Mesenchymal stem cell (in vitro differentiated cells and primary cell): ENCODE measurements at regions not wholly inside any gene's neighbourhood (a gene's known extent, or its start where the extent isn't known, plus 50 kb on each side); places are given as distances from the start of the nearest gene placed in this dataset.

Experiments
- DNase-seq: peaks from one replicate; pipeline ENCODE4 v3.0.0-alpha.2; 2013
- H2AFZ ChIP-seq: one replicate; pipeline ENCODE4 v1.6.1; 2013; ENCODE audit warnings: low read depth, mild to moderate bottlenecking, control low read depth, inconsistent platforms, low read length, moderate library complexity
- H2AK5ac ChIP-seq: 2 replicates; pipeline ENCODE4 v1.6.1; 2013; ENCODE audit warnings: low read length, moderate library complexity, mild to moderate bottlenecking, inconsistent platforms; ENCODE audit not compliant: severe bottlenecking
- H2BK120ac ChIP-seq: one replicate; pipeline ENCODE4 v1.6.1; 2013; ENCODE audit warnings: low read depth, mild to moderate bottlenecking, inconsistent platforms, low read length, moderate library complexity
- H2BK12ac ChIP-seq, 2 experiments: one replicate each; pipeline ENCODE4 v1.6.1; 2013; ENCODE audit warnings: inconsistent platforms in 2 of 2, low read length in 2 of 2, mild to moderate bottlenecking in 2 of 2, moderate library complexity in 2 of 2, control low read depth in 1 of 2
- H2BK15ac ChIP-seq: one replicate; pipeline ENCODE4 v1.6.1; 2013; ENCODE audit warnings: mild to moderate bottlenecking, low read depth, inconsistent platforms; ENCODE audit not compliant: poor library complexity, severe bottlenecking
- H2BK5ac ChIP-seq: 2 replicates; pipeline ENCODE4 v1.6.1; 2013; ENCODE audit warnings: low read depth, mild to moderate bottlenecking, low read length, control low read depth, inconsistent platforms; ENCODE audit not compliant: poor library complexity, severe bottlenecking
- H3K14ac ChIP-seq, 2 experiments: one replicate each; pipeline ENCODE4 v1.6.1; 2013; ENCODE audit warnings: inconsistent platforms in 2 of 2, low read length in 2 of 2, control low read depth in 1 of 2, mild to moderate bottlenecking in 1 of 2, moderate library complexity in 1 of 2
- H3K18ac ChIP-seq, 2 experiments: one replicate each; pipeline ENCODE4 v1.6.1; 2013; ENCODE audit warnings: inconsistent platforms in 2 of 2, low read length in 2 of 2, control low read depth in 1 of 2, low read depth in 1 of 2, mild to moderate bottlenecking in 1 of 2
- H3K23ac ChIP-seq, 2 experiments: one replicate each; pipeline ENCODE4 v1.6.1; 2013; ENCODE audit warnings: inconsistent platforms in 2 of 2, low read length in 2 of 2, mild to moderate bottlenecking in 2 of 2, moderate library complexity in 2 of 2, control low read depth in 1 of 2
- H3K27ac ChIP-seq: 2 replicates; pipeline ENCODE4 v1.5.1; 2013; ENCODE audit warnings: mild to moderate bottlenecking, moderate library complexity, low read length, control low read depth, inconsistent platforms; ENCODE audit not compliant: poor library complexity, severe bottlenecking
- H3K27me3 ChIP-seq, 2 experiments: 2 replicates each; pipeline versions ENCODE4 v1.6.1 to v1.7.0; 2013; ENCODE audit warnings: low read length in 2 of 2, mild to moderate bottlenecking in 2 of 2, moderate library complexity in 2 of 2, control low read depth in 1 of 2, inconsistent platforms in 1 of 2; ENCODE audit not compliant: control insufficient read depth in 1 of 2, insufficient read depth in 1 of 2
- H3K36me3 ChIP-seq, 2 experiments: 2 replicates each; pipeline versions ENCODE4 v1.6.1 to v1.7.0; 2013; ENCODE audit warnings: low read length in 2 of 2, control low read depth in 1 of 2, inconsistent platforms in 1 of 2, low read depth in 1 of 2, mild to moderate bottlenecking in 1 of 2; ENCODE audit not compliant: insufficient read depth in 2 of 2, control insufficient read depth in 1 of 2
- H3K4ac ChIP-seq, 2 experiments: one replicate each; pipeline ENCODE4 v1.6.1; 2013; ENCODE audit warnings: inconsistent platforms in 2 of 2, low read length in 2 of 2, mild to moderate bottlenecking in 2 of 2, moderate library complexity in 2 of 2, control low read depth in 1 of 2, low read depth in 1 of 2
- H3K4me1 ChIP-seq: 2 replicates; pipeline ENCODE4 v1.6.1; 2013; ENCODE audit warnings: low read depth, low read length, control low read depth; ENCODE audit not compliant: control insufficient read depth, insufficient read depth
- H3K4me2 ChIP-seq: 2 replicates; pipeline ENCODE4 v1.6.1; 2013; ENCODE audit warnings: low read length, mild to moderate bottlenecking, inconsistent platforms; ENCODE audit not compliant: poor library complexity, severe bottlenecking
- H3K4me3 ChIP-seq, 2 experiments: 2 replicates each; pipeline versions ENCODE4 v1.5.1 to v1.7.0; 2013; ENCODE audit warnings: low read length in 2 of 2, mild to moderate bottlenecking in 2 of 2, control low read depth in 1 of 2, low read depth in 1 of 2; ENCODE audit not compliant: insufficient read depth in 1 of 2
- H3K79me1 ChIP-seq: replicated peaks from 2 replicates; pipeline ENCODE4 v1.6.1; 2013; ENCODE audit warnings: mild to moderate bottlenecking, control low read depth, low read length, inconsistent platforms; ENCODE audit not compliant: poor library complexity, severe bottlenecking
- H3K9ac ChIP-seq: 2 replicates; pipeline ENCODE4 v1.7.0; 2013; ENCODE audit warnings: mild to moderate bottlenecking, low read length, moderate library complexity
- H3K9me3 ChIP-seq: 2 replicates; pipeline ENCODE4 v1.7.0; 2013; ENCODE audit warnings: mild to moderate bottlenecking, low read length; ENCODE audit not compliant: control insufficient read depth
- H4K8ac ChIP-seq: one replicate; pipeline ENCODE4 v1.6.1; 2013; ENCODE audit warnings: inconsistent platforms, mild to moderate bottlenecking, low read length, moderate library complexity
- H4K91ac ChIP-seq: one replicate; pipeline ENCODE4 v1.6.1; 2013; ENCODE audit warnings: mild to moderate bottlenecking, low read length, inconsistent platforms
- WGBS: methylation state at CpG from one replicate; pipeline ENCODE4 v1.1.7; 2013; ENCODE audit warnings: mixed read lengths; 5-methylcytosine and 5-hydroxymethylcytosine counted together

DNA sequence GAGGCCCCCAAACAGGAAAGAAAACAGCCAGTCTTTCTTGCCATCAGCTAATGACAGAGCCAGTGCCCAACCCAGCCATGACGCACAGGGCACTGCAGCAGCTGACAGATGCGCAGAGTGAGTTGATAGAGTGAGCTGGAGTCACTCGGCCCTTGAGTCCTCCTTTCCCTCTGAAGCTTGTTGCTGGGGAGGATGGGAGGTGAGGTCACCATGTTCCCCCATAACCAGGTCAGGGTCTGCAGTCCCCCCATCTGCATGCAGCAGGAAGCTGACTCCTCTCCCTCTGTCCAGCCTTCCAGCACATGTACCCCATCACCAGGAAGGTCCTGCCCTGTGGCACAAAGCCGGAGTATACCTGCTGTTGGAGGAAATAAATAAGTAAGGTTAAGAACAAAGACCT, 174.6 kb downstream of the ABHD5 start:
- no peak overlapping the region for H4K91ac ChIP-seq
- WGBS: 98% methylated on average over 3 of the region's 4 CpGs
- peak overlapping the region in 1 of 2 experiments; percentile 49 for H3K14ac ChIP-seq
- peak overlapping the region; percentile 86 for H3K27ac ChIP-seq
- H3K79me1 ChIP-seq: no peaks in the 10 kb centered on the region
- H3K18ac ChIP-seq: no peak overlapping the region
- H2BK15ac ChIP-seq: no peak overlapping the region
- peaks cover 33% of the 10 kb centered on the region for H3K4me1 ChIP-seq
- no peak overlapping the region for H3K23ac ChIP-seq
- H3K36me3 ChIP-seq: no peaks in the 10 kb centered on the region
- no peak overlapping the region for H3K9ac ChIP-seq
- no peaks in the 10 kb centered on the region for H3K9me3 ChIP-seq
- H3K4me3 ChIP-seq: no peak overlapping the region
- DNase-seq: no peak
- H2BK12ac ChIP-seq: peak overlapping the region in 1 of 2 experiments; percentile 6
- no peak overlapping the region for H2BK120ac ChIP-seq
- H3K27me3 ChIP-seq: no peaks in the 10 kb centered on the region
- H2AFZ ChIP-seq: no peak overlapping the region
- no peak overlapping the region for H4K8ac ChIP-seq
- no peak overlapping the region for H3K4me2 ChIP-seq
- H2AK5ac ChIP-seq: peak overlapping the region; percentile 57
- H2BK5ac ChIP-seq: no peak overlapping the region
- no peak overlapping the region for H3K4ac ChIP-seq

DNA sequence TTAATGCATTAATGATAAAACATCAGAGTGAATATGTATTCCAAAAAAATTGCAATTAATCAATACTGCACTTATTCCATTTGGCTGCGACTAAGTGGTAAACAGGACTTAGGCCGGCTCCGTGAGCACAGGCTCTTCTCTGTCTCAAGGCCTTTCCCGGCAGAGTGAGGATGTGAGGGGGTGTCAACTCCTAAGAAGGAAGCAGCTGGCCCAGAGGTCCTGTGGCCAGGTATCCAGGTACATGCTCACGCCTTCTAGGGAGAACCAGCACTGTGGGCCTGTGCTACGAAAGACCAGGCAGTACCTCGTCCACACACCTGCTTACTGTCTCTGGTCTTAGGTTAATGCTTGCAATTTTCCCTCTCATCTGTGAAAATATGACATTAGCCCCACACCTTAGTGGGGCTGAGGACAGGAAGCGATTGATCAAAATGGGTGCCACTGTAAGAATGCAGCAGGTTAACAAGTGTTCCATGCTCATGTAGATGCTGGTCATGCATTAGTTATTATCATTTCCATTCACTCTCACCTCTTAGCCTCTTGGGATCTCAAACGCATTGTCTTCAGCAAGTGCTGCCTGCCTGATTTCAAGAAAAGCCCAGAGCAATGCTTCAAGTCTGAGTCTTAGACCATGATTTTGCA, 175.3 kb downstream of the ABHD5 start:
- H3K79me1 ChIP-seq: no peaks in the 10 kb centered on the region
- H3K27me3 ChIP-seq: no peaks in the 10 kb centered on the region
- no peak overlapping the region for H2BK15ac ChIP-seq
- H3K9ac ChIP-seq: no peak overlapping the region
- peaks cover 35% of the 10 kb centered on the region for H3K4me1 ChIP-seq
- H3K14ac ChIP-seq: no peak overlapping the region
- peak overlapping the region; percentile 87 for H2AK5ac ChIP-seq
- H4K91ac ChIP-seq: no peak overlapping the region
- no peak overlapping the region for H3K4ac ChIP-seq
- no peaks in the 10 kb centered on the region for H3K9me3 ChIP-seq
- no peak overlapping the region for H2BK120ac ChIP-seq
- H3K23ac ChIP-seq: peak overlapping the region in 1 of 2 experiments; percentile 41
- no peak overlapping the region for H2BK12ac ChIP-seq
- no peaks in the 10 kb centered on the region for H3K36me3 ChIP-seq
- no peak overlapping the region for H2AFZ ChIP-seq
- no peak for DNase-seq
- no peak overlapping the region for H3K4me3 ChIP-seq
- H2BK5ac ChIP-seq: peak overlapping the region; percentile 60
- H3K18ac ChIP-seq: no peak overlapping the region
- peak overlapping the region; percentile 86 for H3K27ac ChIP-seq
- H4K8ac ChIP-seq: no peak overlapping the region
- 89% methylated on average over 9 of the region's 9 CpGs for WGBS
- no peak overlapping the region for H3K4me2 ChIP-seq

DNA sequence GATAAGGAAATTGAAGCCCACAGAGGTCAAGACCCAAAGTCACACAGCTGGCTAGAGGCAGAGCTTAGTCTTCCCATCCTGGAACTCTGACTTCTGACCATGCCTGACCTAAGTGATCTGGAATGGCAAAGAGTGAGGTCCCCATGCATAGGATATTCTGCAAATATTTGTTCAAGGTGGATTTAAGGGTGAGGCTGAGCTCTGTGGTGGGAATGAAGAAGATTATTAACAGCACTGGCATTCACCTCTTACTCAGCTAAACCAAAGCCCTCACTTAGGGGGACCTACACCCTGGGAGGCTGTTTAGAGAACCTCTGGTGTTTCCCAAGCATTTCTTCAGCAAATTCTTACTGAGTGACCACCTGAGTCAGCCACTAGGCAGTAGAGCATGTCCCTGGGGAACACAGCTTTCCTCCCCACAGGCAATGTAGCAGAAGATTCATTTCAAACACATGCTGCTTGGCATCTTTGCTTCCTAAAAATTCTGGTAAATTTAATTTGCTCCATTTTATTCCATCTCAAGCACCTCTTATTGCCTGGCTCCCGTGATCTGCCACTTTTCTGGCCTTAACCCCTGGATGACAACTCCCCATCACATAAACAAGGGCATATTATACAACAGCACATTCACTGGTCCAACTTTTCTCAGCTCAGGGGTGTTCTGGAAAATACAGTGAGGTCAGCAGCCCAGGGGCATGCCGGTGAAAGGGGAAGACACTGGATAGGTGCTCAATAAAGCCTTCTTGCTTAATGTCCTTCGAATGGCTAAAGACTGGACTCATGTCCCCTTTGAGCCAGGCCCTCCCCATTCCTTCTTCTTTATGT, 176.0 kb downstream of the ABHD5 start:
- peak overlapping the region; percentile 93 for H2AK5ac ChIP-seq
- H3K79me1 ChIP-seq: no peaks in the 10 kb centered on the region
- peak overlapping the region; percentile 6 for H3K4me2 ChIP-seq
- H3K27me3 ChIP-seq: no peaks in the 10 kb centered on the region
- peak; percentile 75 for DNase-seq
- H3K18ac ChIP-seq: no peak overlapping the region
- H3K4ac ChIP-seq: no peak overlapping the region
- H2BK120ac ChIP-seq: no peak overlapping the region
- no peaks in the 10 kb centered on the region for H3K9me3 ChIP-seq
- H3K4me1 ChIP-seq: peaks cover 40% of the 10 kb centered on the region
- no peak overlapping the region for H2AFZ ChIP-seq
- no peak overlapping the region for H3K23ac ChIP-seq
- no peak overlapping the region for H3K14ac ChIP-seq
- WGBS: 84% methylated on average over 3 of the region's 3 CpGs
- H3K27ac ChIP-seq: peak overlapping the region; percentile 93
- no peak overlapping the region for H4K8ac ChIP-seq
- H2BK5ac ChIP-seq: peak overlapping the region; percentile 53
- peak overlapping the region; percentile 26 for H3K9ac ChIP-seq
- H3K4me3 ChIP-seq: no peak overlapping the region
- H2BK12ac ChIP-seq: no peak overlapping the region
- H3K36me3 ChIP-seq: no peaks in the 10 kb centered on the region
- H4K91ac ChIP-seq: no peak overlapping the region
- H2BK15ac ChIP-seq: no peak overlapping the region

DNA sequence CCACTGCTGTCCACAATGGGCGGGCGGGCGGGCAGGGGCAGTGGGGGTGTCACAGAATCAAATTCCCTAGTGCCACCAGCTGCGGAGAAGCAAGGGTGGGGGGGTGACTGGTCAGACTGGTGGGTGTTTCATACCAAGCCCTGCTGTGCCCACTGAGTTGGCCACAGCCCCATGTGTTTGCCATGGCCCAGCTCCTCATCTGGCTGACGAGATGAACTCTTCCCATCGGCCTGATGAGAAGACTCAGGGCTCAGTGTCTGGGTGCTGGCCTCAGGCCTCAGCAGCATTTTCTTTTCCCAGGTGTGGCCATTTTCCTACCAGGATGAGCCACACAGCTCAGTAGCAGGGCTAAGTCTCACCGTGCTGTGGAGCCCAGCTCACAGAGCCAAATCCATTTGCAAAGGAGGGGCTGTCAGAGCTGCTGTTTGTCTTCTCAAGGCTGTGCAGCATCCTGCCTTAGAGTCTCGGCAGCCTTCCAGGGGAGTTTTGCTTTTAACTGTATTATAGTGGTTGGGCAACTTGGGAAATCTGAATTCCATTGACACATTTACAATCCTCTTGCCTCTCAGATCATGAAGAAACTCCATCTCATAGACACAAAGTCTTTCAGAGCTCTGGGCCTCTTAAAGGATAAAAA, 176.8 kb downstream of the ABHD5 start:
- no peak overlapping the region for H4K8ac ChIP-seq
- H2BK12ac ChIP-seq: no peak overlapping the region
- H3K27me3 ChIP-seq: no peaks in the 10 kb centered on the region
- no peak overlapping the region for H3K9ac ChIP-seq
- no peaks in the 10 kb centered on the region for H3K79me1 ChIP-seq
- no peak overlapping the region for H2AFZ ChIP-seq
- H3K23ac ChIP-seq: no peak overlapping the region
- H3K4me3 ChIP-seq: peak overlapping the region in 1 of 2 experiments; percentile 5
- H3K4me2 ChIP-seq: no peak overlapping the region
- no peaks in the 10 kb centered on the region for H3K9me3 ChIP-seq
- no peak overlapping the region for H4K91ac ChIP-seq
- peak overlapping the region in 1 of 2 experiments; percentile 3 for H3K18ac ChIP-seq
- no peak overlapping the region for H2BK120ac ChIP-seq
- H3K4ac ChIP-seq: no peak overlapping the region
- H3K14ac ChIP-seq: peak overlapping the region in 1 of 2 experiments; percentile 69
- no peaks in the 10 kb centered on the region for H3K36me3 ChIP-seq
- peak overlapping the region; percentile 93 for H3K27ac ChIP-seq
- H3K4me1 ChIP-seq: peaks cover 47% of the 10 kb centered on the region
- peak overlapping the region; percentile 60 for H2BK5ac ChIP-seq
- H2BK15ac ChIP-seq: peak overlapping the region; percentile 44
- H2AK5ac ChIP-seq: peak overlapping the region; percentile 96
- 100% methylated on average over 4 of the region's 8 CpGs for WGBS
- peak; percentile 56 for DNase-seq
